Motor neuron (in vitro differentiated cells): ENCODE measurements at regions not wholly inside any gene's neighbourhood (a gene's known extent, or its start where the extent isn't known, plus 50 kb on each side); places are given as distances from the start of the nearest gene placed in this dataset.
"Not testable (repeated sequence)": the region's sequence is repeated elsewhere in the genome, so short reads cannot be mapped to it uniquely, and the experiment has no call there.

Source experiments
- ATAC-seq, 8 experiments: fragments of 200-7000 bp; cut with Tn5 transposase; replicated peaks in 6 of 8; 2 replicates each; pipeline ENCODE4 v1.8.0; 2021; ENCODE audit warnings: mild to moderate bottlenecking in 8 of 8, moderate library complexity in 8 of 8
- H3K27ac ChIP-seq, 2 donors: fragments of 250-450 bp; sonication (Bioruptor Pico); 2 replicates each; pipeline ENCODE4 v1.9.0; 2021; ENCODE audit warnings: antibody characterized with exemption in 2 of 2, mild to moderate bottlenecking in 2 of 2, moderate library complexity in 1 of 2
- H3K4me1 ChIP-seq, 2 donors: fragments of 250-450 bp; sonication (Bioruptor Pico); replicated peaks in 1 of 2; 2 replicates each; pipeline ENCODE4 v1.6.1; 2021; ENCODE audit warnings: antibody characterized with exemption in 2 of 2, mild to moderate bottlenecking in 2 of 2, moderate library complexity in 1 of 2
- H3K4me3 ChIP-seq, 5 donors: fragments of 250-450 bp; sonication (Bioruptor Pico); 2 replicates each; pipeline ENCODE4 v1.9.0; 2021; ENCODE audit warnings: antibody characterized with exemption in 5 of 5, mild to moderate bottlenecking in 5 of 5, moderate library complexity in 4 of 5
- WGBS, 10 experiments: fragments of 450-650 bp; shearing (Covaris generic); methylation state at CpG; one replicate each; pipeline ENCODE4 v1.0.0; 2022; 5-methylcytosine and 5-hydroxymethylcytosine counted together
- in situ Hi-C, 9 experiments: fragments of 400-800 bp; cut with MboI; loops; one replicate each; pipeline ENCODE4 v1.15.0; 2021; ENCODE audit warnings: low sequenced_read_pairs in 9 of 9, low pct_unique_long_range_greater_than_20kb in 2 of 9; ENCODE audit not compliant: unreplicated experiment in 9 of 9

DNA sequence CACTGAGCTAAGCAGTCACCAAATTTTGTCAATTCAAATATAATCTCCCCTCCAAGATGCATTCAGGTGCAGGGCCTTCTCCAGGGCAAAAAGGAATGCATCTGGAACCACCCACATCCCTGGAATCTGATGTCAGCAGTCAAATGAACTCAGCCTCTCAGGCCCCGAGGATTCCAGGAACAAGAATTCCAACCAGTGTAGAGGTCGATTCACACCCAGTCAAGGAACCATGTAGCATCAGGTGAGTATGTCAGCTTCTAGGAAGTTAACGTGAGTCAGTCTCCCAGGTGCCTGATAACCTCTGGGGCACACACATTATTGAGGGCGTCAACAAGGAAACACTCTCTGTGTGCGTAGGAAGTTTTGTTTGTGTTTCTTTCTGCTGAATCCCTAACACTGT is 122.2 kb upstream of the VOPP1 start:
- peak in 1 of 8 experiments; percentile 39 for ATAC-seq

DNA sequence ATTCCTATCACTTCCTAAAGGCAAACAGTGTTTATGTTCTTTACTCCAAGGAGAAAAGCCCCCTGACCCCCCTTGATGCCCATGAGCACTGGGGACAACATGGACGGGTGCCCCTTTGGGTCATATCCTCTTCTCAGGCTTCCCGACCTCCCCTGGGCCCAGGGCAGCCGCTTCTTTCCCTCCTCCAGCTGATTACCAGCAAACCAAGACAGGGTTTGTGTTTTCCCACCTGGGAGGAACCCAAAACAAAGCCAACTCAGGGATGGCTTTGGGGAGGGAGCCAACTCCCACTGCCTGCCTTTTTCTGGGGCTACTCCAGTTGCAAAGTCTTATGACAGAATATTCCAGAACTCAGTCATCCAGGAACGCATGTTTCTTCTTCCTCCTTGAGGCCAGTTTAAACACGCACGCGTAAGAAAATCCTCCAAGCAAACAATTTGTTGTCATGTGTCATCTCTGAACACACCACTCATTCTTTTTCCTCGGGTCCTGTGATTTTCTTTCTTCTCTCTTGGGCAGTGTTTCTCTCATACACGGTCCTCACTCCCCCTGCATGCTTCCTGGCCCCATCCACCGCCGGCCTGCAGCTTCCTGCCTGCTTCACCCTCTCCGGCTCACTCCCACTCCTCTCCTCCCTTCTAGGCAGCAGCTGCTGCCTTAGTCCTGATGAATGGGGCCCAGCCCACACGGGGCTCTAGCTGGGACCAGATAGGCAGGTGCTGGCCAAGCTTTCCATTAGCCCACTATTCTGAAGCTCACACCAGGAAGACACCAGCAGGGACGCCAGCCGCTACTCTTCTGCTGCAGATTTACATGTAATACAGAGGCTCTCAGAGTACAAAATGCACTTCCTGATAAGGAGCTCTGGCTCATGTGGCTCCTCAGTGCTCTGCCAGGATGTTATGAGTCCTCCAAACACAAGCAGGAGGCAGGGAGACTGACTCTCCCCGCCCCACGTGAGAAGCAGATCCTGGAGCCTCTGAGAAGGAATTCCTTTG is 116.7 kb upstream of the VOPP1 start:
- in situ Hi-C loops, H3K4me1 ChIP-seq, H3K4me3 ChIP-seq: not testable (repeated sequence)
- ATAC-seq = peak; percentile 80 to 99 (median 98)
- peak overlapping the region in 1 of 2 donors; percentile 77 for H3K27ac ChIP-seq
- WGBS, 10 experiments = 0 to 73% (median 44%) methylated on average over 1 to 5 of the region's 17 CpGs; no CpG with 5 or more reads in 6 of the 10 experiments

More for the DNA sequence above, 122.2 kb upstream of the VOPP1 start:
- in situ Hi-C loops, H3K4me3 ChIP-seq, H3K27ac ChIP-seq, H3K4me1 ChIP-seq: not testable (repeated sequence)
- no CpG with 5 or more reads among the region's 5 CpGs for WGBS, 10 experiments

DNA sequence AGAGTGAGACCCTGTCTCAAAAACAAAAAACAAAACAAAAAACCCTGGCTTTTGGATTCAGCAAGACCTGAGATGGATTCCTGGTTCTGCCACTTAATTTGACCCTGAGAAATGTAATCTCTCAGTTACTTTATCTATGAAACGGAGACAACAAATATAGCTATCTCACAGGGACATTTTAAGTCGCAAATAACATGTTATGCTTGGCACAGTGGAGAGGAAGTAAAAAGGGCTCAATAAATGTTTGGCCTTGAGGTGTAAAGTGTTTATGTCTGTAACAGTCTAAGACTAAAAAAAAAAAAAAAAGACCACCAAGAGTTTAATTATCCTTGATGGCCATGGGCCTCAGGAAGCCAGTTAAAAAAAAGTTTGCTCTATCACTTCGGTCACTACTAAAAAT is 116.0 kb upstream of the VOPP1 start:
- in situ Hi-C loops, ATAC-seq: not testable (repeated sequence)

DNA sequence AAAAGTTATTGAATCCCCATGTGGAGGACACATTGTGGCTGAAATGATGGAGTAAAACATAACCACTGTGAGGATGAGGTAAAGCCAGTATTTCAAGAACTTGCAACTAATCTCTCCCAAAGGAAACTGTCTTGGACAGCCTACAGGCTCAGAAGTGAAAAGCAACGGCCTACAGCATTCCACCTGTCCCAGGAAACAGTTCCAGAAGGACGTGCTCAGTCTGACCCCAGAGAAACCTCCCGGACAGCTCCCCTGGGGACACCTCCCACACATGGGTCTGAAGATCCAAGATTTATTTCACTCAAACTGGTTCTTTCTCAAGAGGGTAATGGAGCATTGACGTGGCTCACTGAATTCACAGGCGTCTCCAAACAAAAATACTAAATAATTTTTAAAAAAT is 115.0 kb upstream of the VOPP1 start:
- in situ Hi-C loops, H3K4me1 ChIP-seq, H3K27ac ChIP-seq, H3K4me3 ChIP-seq, ATAC-seq: not testable (repeated sequence)
- no CpG with 5 or more reads among the region's 5 CpGs for WGBS, 10 experiments

More for the DNA sequence above, 116.0 kb upstream of the VOPP1 start:
- H3K4me3 ChIP-seq, H3K4me1 ChIP-seq, H3K27ac ChIP-seq: not testable (repeated sequence)
- WGBS, 10 experiments = 81 to 100% (median 95%) methylated on average over 1 to 3 of the region's 3 CpGs; no CpG with 5 or more reads in 4 of the 10 experiments

DNA sequence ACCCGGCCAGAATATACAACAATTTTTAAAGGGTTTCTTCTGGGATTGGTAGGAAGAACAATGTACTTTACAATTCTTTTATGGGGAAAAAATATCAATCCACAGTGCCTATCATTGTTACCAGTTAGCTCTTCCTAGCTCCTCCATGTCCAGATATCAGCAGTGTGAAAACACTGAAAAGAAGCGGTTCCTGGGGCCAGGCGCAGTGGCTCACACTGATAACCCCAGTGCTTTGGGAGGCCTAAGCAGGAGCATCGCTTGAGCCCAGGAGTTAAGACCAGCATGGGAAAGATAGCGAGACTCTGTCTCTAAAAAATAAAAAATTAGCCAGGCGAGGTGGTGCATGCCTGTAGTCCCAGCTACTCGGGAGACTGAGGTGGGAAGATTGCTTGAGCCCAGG is 114.5 kb upstream of the VOPP1 start:
- H3K4me1 ChIP-seq, H3K27ac ChIP-seq, ATAC-seq, in situ Hi-C loops, H3K4me3 ChIP-seq: not testable (repeated sequence)
- WGBS, 10 experiments = 71 to 100% (median 92%) methylated on average over 1 to 2 of the region's 7 CpGs; no CpG with 5 or more reads in 6 of the 10 experiments

DNA sequence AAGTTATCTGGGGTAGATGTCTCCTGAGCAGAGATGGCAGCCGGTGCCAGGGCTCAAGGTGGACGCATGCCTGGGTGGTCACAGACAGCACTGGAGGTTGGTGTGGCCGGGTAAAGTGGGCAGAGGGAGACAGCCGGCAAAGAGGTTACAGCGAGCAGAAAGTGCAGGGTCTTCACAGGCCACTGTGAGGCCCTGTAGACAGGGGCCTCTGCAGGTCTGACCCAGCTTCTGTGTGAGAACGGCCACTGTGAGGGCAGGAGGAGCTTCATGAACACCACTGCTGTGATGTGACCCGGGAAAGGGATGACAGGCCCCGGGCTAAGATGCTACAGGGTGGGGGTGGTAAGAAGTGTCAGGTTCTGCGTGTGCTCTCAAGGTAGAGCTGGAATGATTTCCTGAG is 111.2 kb upstream of the VOPP1 start:
- H3K4me1 ChIP-seq, H3K27ac ChIP-seq, ATAC-seq, in situ Hi-C loops, H3K4me3 ChIP-seq: not testable (repeated sequence)
- WGBS, 10 experiments = 60 to 100% (median 73%) methylated on average over 1 to 3 of the region's 9 CpGs; no CpG with 5 or more reads in 6 of the 10 experiments

DNA sequence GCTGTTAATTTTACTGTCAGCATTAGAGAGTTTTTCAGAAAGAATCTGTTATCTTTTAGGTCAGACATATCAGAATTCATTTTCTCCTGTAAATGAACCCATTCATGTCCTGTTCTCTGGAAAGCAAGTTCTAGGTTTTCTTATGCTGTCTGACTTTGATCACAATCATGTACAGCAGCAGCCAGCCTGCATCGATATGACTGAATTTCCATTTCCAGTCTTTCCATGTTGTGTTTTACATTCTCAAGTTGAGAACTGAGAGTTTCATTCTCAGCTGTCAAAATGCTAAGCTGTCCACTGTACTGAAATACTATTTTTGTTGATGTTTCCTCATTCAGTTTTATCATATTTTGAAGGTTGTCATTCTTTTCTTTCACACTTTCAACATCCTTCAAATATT is 103.3 kb upstream of the VOPP1 start:
- in situ Hi-C loops, H3K4me3 ChIP-seq, H3K27ac ChIP-seq, H3K4me1 ChIP-seq, ATAC-seq: not testable (repeated sequence)
- no CpG with 5 or more reads among the region's 1 CpG for WGBS, 10 experiments

DNA sequence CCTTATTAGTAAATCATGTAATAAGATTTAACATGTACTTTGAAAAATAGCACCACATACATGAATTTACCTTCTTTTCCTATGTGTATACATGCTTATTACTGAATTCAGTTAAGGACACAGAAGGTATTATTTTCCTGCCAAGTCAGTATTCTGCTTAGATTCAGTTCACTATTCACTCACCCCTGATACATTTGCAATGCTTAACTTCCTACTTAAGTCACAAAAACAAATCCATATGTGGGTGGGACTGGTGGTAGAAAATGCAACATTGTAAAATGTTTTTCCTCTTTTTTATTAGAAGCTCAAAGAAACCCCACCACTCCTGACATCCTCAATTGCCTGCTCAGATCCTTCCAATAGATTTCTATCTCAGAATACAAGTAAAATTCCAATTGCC is 101.2 kb upstream of the VOPP1 start:
- H3K4me3 ChIP-seq, H3K27ac ChIP-seq, H3K4me1 ChIP-seq, in situ Hi-C loops: not testable (repeated sequence)
- peak in 3 of 8 experiments; percentile 61 to 74 (median 72) for ATAC-seq

DNA sequence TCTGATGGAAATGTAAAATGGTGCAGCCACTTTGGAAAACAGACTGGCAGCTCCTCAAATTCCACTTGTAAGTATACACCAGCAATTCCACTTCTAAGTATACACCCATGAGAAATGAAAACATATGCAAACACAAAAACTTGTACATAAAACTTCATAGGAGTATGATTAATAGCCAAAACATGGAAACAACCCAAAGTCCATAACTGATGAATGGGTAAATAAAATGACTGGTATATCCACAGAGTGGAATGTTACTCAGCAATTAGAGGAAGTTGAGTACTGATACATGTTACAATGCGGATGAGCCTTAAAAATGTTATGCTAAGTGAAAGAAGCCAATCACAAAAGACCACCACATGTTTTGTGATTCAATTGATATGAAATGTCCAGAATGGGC is 99.8 kb upstream of the VOPP1 start:
- in situ Hi-C loops = not testable (repeated sequence)

DNA sequence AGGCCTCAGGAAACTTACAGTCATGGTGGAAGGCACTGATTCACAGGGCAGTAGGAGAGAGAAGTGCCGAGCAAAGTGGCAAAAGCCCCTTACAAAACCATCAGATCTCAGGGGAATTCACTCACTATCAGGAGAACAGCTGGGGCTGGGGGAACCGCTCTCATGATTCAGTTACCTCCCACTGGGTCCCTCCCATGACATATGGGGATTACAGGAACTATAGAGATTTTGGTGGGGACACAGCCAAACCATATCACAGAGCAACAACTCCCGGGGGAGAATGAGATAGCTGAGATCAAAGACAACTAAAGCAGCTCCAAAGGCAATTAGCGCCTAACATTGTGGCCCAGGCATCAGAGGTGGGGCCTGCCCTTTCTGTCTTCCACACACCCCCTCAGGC is 85.4 kb upstream of the VOPP1 start:
- no peak for ATAC-seq
- no peak overlapping the region for H3K27ac ChIP-seq
- in situ Hi-C loops = no loop called here
- WGBS, 10 experiments = 30 to 100% (median 83%) methylated on average over 1 to 4 of the region's 4 CpGs; no CpG with 5 or more reads in 1 of the 10 experiments
- no peak overlapping the region for H3K4me3 ChIP-seq
- H3K4me1 ChIP-seq = no peaks in the 10 kb centered on the region

More for the DNA sequence above, 99.8 kb upstream of the VOPP1 start:
- not testable (repeated sequence) for H3K4me1 ChIP-seq, H3K4me3 ChIP-seq, H3K27ac ChIP-seq
- ATAC-seq = peak in 3 of 8 experiments; percentile 56 to 71 (median 59)
- WGBS, 10 experiments = no CpG with 5 or more reads among the region's 1 CpG

DNA sequence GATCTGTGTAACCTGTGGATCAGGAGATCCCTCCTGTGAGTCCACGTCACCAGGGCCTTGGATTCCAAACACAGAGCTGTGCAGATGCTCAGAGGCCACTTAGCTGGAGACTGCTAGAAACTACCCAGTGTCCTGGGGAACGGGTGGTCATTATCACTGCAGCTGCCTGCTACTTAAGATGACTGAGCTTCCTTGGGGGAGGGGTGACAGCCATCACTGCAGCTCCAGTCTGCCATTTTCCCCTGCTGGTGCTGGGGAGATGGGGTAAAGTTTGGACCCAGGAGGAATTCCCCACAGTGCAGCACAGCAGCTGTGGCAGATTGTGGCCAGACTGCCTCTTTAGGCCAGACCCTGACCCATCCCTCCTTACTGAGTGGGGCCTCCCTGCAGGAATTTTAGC is 78.8 kb upstream of the VOPP1 start:
- no peak for ATAC-seq
- no peaks in the 10 kb centered on the region for H3K4me1 ChIP-seq
- in situ Hi-C loops = no loop called here
- no peak overlapping the region for H3K4me3 ChIP-seq
- 40 to 67% methylated on average over 1 of the region's 2 CpGs; no CpG with 5 or more reads in 8 of the 10 experiments for WGBS, 10 experiments
- no peak overlapping the region for H3K27ac ChIP-seq

DNA sequence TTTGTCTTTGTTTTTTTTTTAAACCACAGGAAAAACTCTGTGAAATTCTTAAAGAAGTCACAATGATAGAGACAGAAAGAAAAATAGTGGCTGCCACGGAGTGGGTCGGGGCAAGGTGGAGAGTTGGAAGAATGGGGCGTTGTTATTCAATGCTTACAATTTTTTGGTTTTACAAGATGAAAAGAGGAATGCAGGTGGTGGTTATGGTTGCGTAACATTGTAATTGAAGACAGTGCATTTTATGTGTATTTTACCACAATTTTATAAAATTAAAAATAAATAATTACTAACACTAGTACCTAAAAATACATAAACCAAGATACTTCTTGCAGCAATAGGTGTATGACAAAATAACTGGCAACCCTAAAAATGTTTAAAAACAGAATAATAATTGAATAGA is 76.9 kb upstream of the VOPP1 start:
- WGBS, 10 experiments = 52 to 100% (median 88%) methylated on average over 4 of the region's 4 CpGs; no CpG with 5 or more reads in 1 of the 10 experiments
- no peak overlapping the region for H3K4me3 ChIP-seq
- in situ Hi-C loops = loop anchor here in 2 of 9 experiments (25.0 kb wide), 3 partner anchors 313 to 438 kb away; partner anchors contain the start of genes MRPS17 (in 2 of the 2), NIPSNAP2 (in 2 of the 2), CCT6A (in 1 of the 2) and PHKG1 (in 1 of the 2)
- no peak for ATAC-seq
- H3K4me1 ChIP-seq = no peaks in the 10 kb centered on the region
- no peak overlapping the region for H3K27ac ChIP-seq

DNA sequence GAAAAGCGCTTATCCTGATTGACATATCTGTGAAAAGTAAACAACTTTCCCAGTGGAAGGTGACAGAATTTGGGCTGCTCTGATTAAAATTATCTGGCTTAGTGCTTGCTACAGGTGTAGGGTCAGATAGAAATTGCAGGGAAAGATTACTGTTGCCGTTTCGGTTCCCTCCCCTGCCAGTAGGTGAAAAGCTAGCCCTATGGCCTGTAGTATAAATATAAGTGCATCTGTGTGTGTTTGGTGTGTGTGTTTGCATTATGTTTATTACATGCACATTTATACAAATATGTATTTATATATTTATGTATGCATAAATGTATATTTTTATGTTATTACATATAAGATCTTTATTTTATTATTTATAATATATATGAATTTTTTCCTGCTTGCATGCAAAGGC is 72.3 kb upstream of the VOPP1 start:
- peak in 1 of 8 experiments; percentile 62 for ATAC-seq
- Histone ChIP-seq H3K4me1 (no peaks in the 10 kb centered on the region), H3K27ac (no peak overlapping the region), H3K4me3 (no peak overlapping the region)
- in situ Hi-C loops = loop anchor here in 2 of 9 experiments (25.0 kb wide), 3 partner anchors 318 to 443 kb away; partner anchors contain the start of genes MRPS17 (in 2 of the 2), NIPSNAP2 (in 2 of the 2), CCT6A (in 1 of the 2) and PHKG1 (in 1 of the 2)
- 56 to 100% (median 86%) methylated on average over 1 to 3 of the region's 3 CpGs; no CpG with 5 or more reads in 2 of the 10 experiments for WGBS, 10 experiments
